Activated T-cell treated with anti-CD3 and anti-CD28 coated beads for 24 hours (primary cell): ENCODE measurements at regions not wholly inside any gene's neighbourhood (a gene's known extent, or its start where the extent isn't known, plus 50 kb on each side); places are given as distances from the start of the nearest gene placed in this dataset.
"Not testable (repeated sequence)": the region's sequence is repeated elsewhere in the genome, so short reads cannot be mapped to it uniquely, and the experiment has no call there.

Source experiments
- DNase-seq: peaks from one replicate; pipeline ENCODE4 v3.0.0-alpha.2; 2020; ENCODE audit warnings: low read depth

GRCh38 chr12:131418884-131419283 is 292.0 kb upstream of the SFSWAP start:
- no peak for DNase-seq

- DNase-seq = no peak
Observed at GRCh38 chr12:131420867-131421447, 289.9 kb upstream of the SFSWAP start.

GRCh38 chr12:131421509-131422186 is 289.2 kb upstream of the SFSWAP start:
- no peak for DNase-seq

GRCh38 chr12:131422187-131422520 is 288.7 kb upstream of the SFSWAP start:
- no peak for DNase-seq

GRCh38 chr12:131422744-131423143 is 288.1 kb upstream of the SFSWAP start:
- DNase-seq = no peak

- no peak for DNase-seq
Observed at GRCh38 chr12:131424270-131424669, 286.6 kb upstream of the SFSWAP start.

- DNase-seq = no peak
Observed at GRCh38 chr12:131425112-131426075, 285.5 kb upstream of the SFSWAP start.

- no peak for DNase-seq
Observed at GRCh38 chr12:131428091-131428685, 282.7 kb upstream of the SFSWAP start.

GRCh38 chr12:131429221-131429620 is 281.7 kb upstream of the SFSWAP start:
- not testable (repeated sequence) for DNase-seq

GRCh38 chr12:131429697-131430096 is 281.2 kb upstream of the SFSWAP start:
- not testable (repeated sequence) for DNase-seq

- DNase-seq = no peak
Observed at GRCh38 chr12:131430158-131430742, 280.6 kb upstream of the SFSWAP start.

GRCh38 chr12:131431126-131431655 is 279.7 kb upstream of the SFSWAP start:
- not testable (repeated sequence) for DNase-seq

GRCh38 chr12:131432532-131433260 is 278.2 kb upstream of the SFSWAP start:
- no peak for DNase-seq

GRCh38 chr12:131434208-131435125 is 276.4 kb upstream of the SFSWAP start:
- DNase-seq = no peak

- DNase-seq = no peak
Observed at GRCh38 chr12:131436922-131437705, 273.8 kb upstream of the SFSWAP start.

GRCh38 chr12:131437706-131438492 is 273.0 kb upstream of the SFSWAP start:
- no peak for DNase-seq

- DNase-seq = not testable (repeated sequence)
Observed at GRCh38 chr12:131438493-131438835, 272.4 kb upstream of the SFSWAP start.

- no peak for DNase-seq
Observed at GRCh38 chr12:131438881-131439280, 272.0 kb upstream of the SFSWAP start.
